ENCODE measurements at regions not wholly inside any gene's neighbourhood (a gene's known extent, or its start where the extent isn't known, plus 50 kb on each side); places are given as distances from the start of the nearest gene placed in this dataset.

DNA sequence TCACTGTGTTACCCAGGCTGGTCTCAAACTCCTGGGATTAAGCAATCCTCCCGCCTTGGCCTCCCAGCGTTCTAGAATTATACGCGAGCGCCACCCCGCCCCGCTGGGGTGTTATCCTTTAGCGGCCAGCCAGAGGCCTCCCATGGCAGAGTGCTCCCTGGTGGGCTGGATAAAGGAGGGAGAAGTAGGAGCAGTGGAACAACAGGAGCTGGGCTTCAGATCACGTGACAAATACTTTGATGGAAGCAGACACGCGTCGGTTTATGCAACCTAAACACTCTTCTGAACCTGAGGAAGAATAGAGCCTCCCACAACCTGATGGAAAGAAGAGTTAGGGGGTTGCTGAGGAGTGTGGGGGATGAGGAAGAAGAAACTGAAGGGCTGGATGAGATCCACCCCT lies 2114.0 kb downstream of the TP53TG3F start:
- TF ChIP-seq YY1 (IDR thresholded peaks at IDR 0.05; ENCODE audit: insufficient read depth, insufficient read length) (no peak), SUZ12 (IDR thresholded peaks at IDR 0.05; ENCODE audit: extremely low read depth, insufficient read depth, insufficient read length) (no peak), ZNF274 (IDR thresholded peaks at IDR 0.05; ENCODE audit: low read depth, low read length) (no peak)

All from NT2/D1 (cell line).